HepG2 (cell line): ENCODE measurements at regions not wholly inside any gene's neighbourhood (a gene's known extent, or its start where the extent isn't known, plus 50 kb on each side); places are given as distances from the start of the nearest gene placed in this dataset.
A peak's percentile ranks its signal among the peaks of the same experiment; 100 is the strongest.

Source experiments
- ATAC-seq: fragments of 200-7000 bp; cut with Tn5 transposase; 3 replicates; pipeline ENCODE4 v1.9.1; 2020; ENCODE audit warnings: mild to moderate bottlenecking, moderate library complexity
- BruUV-seq: library from RNA; stranded (reverse); fragments of 400-500 nt; replicated peaks from 2 replicates; lab custom pipeline; 2021; lab: Mats Ljungman, UMichigan
- CTCF ChIA-PET: fragments of 300-600 bp; formaldehyde crosslinking; extraction: SDS; loops from one replicate; lab custom pipeline; 2021; ENCODE audit warnings: low total read pairs, inconsistent platforms, low intra/inter-chr PET ratio; lab: Yijun Ruan, JAX
- POLR2A ChIA-PET: fragments of 350-600 bp; sonication (Branson Sonifier 250); formaldehyde crosslinking; loops from one replicate; lab custom pipeline; 2020; ENCODE audit warnings: antibody characterized with exemption, inconsistent platforms; lab: Yijun Ruan, JAX
- DNase-seq: peaks from one replicate; pipeline ENCODE4 v3.0.0-alpha.2; 2015; ENCODE audit warnings: low spot score
- FAIRE-seq: peaks from 3 replicates; lab custom pipeline; 2011; peaks lifted over from hg19 to GRCh38; lab: Jason Lieb, UNC
- H2AFZ ChIP-seq: one replicate; pipeline ENCODE4 v1.6.1; 2011; ENCODE audit warnings: low read length, inconsistent platforms
- H3K27ac ChIP-seq: fragments of 300-600 bp; 3 replicates; pipeline ENCODE4 v1.8.0; 2011; ENCODE audit warnings: mixed run types, mild to moderate bottlenecking, mixed read lengths, low read length, inconsistent platforms; ENCODE audit not compliant: insufficient read depth; ENCODE audit errors: extremely low read length
- H3K27me3 ChIP-seq, 2 experiments: fragments of 200-600 bp in 1 of 2; 2 replicates in 1 of 2; 3 replicates in 1 of 2; pipeline versions ENCODE4 v1.6.0 to v1.8.0; 2011; ENCODE audit warnings: low read length in 2 of 2, mild to moderate bottlenecking in 2 of 2, moderate library complexity in 2 of 2, inconsistent platforms in 1 of 2; ENCODE audit not compliant: insufficient read depth in 2 of 2, control insufficient read depth in 1 of 2
- H3K36me3 ChIP-seq, 2 experiments: fragments of 200-600 bp in 1 of 2; replicated peaks in 1 of 2; 2 replicates in 1 of 2; 3 replicates in 1 of 2; pipeline versions ENCODE4 v1.5.1 to v1.8.0; 2011; ENCODE audit warnings: low read length in 2 of 2, inconsistent platforms in 1 of 2; ENCODE audit not compliant: insufficient read depth in 2 of 2, control insufficient read depth in 1 of 2
- H3K4me1 ChIP-seq: 2 replicates; pipeline ENCODE4 v1.5.1; 2012; ENCODE audit warnings: low read length, inconsistent platforms; ENCODE audit not compliant: insufficient read depth
- H3K4me2 ChIP-seq: 2 replicates; pipeline ENCODE4 v1.6.0; 2011; ENCODE audit warnings: low read depth, low read length, inconsistent platforms
- H3K4me3 ChIP-seq, 3 experiments: fragments of 200-600 bp in 1 of 3; sonication (generic), shearing (Covaris generic) in 1 of 3; replicated peaks in 1 of 3; 2 replicates each; pipeline ENCODE4 v1.5.1; 2011 to 2016; ENCODE audit warnings: low read length in 3 of 3, inconsistent platforms in 2 of 3, low read depth in 2 of 3, mild to moderate bottlenecking in 2 of 3, control low read depth in 1 of 3, mixed read lengths in 1 of 3; ENCODE audit not compliant: insufficient read depth in 1 of 3
- H3K79me2 ChIP-seq: one replicate; pipeline ENCODE4 v1.6.1; 2011; ENCODE audit warnings: low read length, inconsistent platforms; ENCODE audit not compliant: insufficient read depth
- H3K9ac ChIP-seq: 2 replicates; pipeline ENCODE4 v1.6.0; 2011; ENCODE audit warnings: mild to moderate bottlenecking, low read depth, low read length, inconsistent platforms; ENCODE audit not compliant: insufficient read depth
- H3K9me3 ChIP-seq: 2 replicates; pipeline ENCODE4 v1.5.1; 2012; ENCODE audit warnings: mild to moderate bottlenecking, low read length
- H4K20me1 ChIP-seq: 2 replicates; pipeline ENCODE4 v1.6.0; 2011; ENCODE audit warnings: inconsistent platforms, mild to moderate bottlenecking, low read length, moderate library complexity; ENCODE audit not compliant: insufficient read depth
- FOXP4 ChIP-seq: sonication (generic); formaldehyde crosslinking; IDR thresholded peaks from 2 replicates; pipeline ENCODE4 v1.4.0; 2020; ENCODE audit warnings: missing genetic modification reagents
- GATAD2A ChIP-seq: IDR thresholded peaks from 2 replicates; pipeline ENCODE4 v1.6.1; 2016
- HDAC1 ChIP-seq: sonication (generic); formaldehyde crosslinking; IDR thresholded peaks from 2 replicates; pipeline ENCODE4 v1.5.1; 2020; ENCODE audit warnings: mild to moderate bottlenecking, missing genetic modification reagents
- HOXA3 ChIP-seq: sonication (generic); formaldehyde crosslinking; IDR thresholded peaks from 2 replicates; pipeline ENCODE4 v1.5.0; 2020; ENCODE audit warnings: missing genetic modification reagents
- JUNB ChIP-seq: sonication (generic); formaldehyde crosslinking; IDR thresholded peaks from 2 replicates; pipeline ENCODE4 v1.8.0; 2022; ENCODE audit warnings: missing genetic modification reagents, mild to moderate bottlenecking, borderline replicate concordance
- KDM2A ChIP-seq: sonication (generic); formaldehyde crosslinking; IDR thresholded peaks from 2 replicates; pipeline ENCODE4 v1.4.0; 2020; ENCODE audit warnings: low read depth, missing genetic modification reagents, borderline replicate concordance
- KLF13 ChIP-seq: sonication (generic); formaldehyde crosslinking; IDR thresholded peaks from 2 replicates; pipeline ENCODE4 v1.4.0; 2020; ENCODE audit warnings: mild to moderate bottlenecking, missing genetic modification reagents
- MEIS2 ChIP-seq: sonication (generic); formaldehyde crosslinking; IDR thresholded peaks from 2 replicates; pipeline ENCODE4 v1.9.0; 2021; ENCODE audit warnings: mild to moderate bottlenecking, missing genetic modification reagents
- NFE2 ChIP-seq: sonication (generic); formaldehyde crosslinking; IDR thresholded peaks from 2 replicates; pipeline ENCODE4 v1.4.0; 2020; ENCODE audit warnings: missing genetic modification reagents
- THYN1 ChIP-seq: sonication (generic); formaldehyde crosslinking; IDR thresholded peaks from 2 replicates; pipeline ENCODE4 v1.8.1; 2023; ENCODE audit warnings: low read depth, mild to moderate bottlenecking, moderate library complexity, missing genetic modification reagents, borderline replicate concordance
- ZKSCAN8 ChIP-seq: IDR thresholded peaks from 2 replicates; pipeline ENCODE4 v1.6.1; 2016; ENCODE audit warnings: borderline replicate concordance, missing genetic modification reagents, missing compliant biosample characterization
- ZNF180 ChIP-seq: sonication (generic); formaldehyde crosslinking; IDR thresholded peaks from 2 replicates; pipeline ENCODE4 v1.4.0; 2020; ENCODE audit warnings: low read depth, missing genetic modification reagents, borderline replicate concordance
- ZNF230 ChIP-seq: sonication (generic); formaldehyde crosslinking; IDR thresholded peaks from 2 replicates; pipeline ENCODE4 v1.4.0; 2020; ENCODE audit warnings: mild to moderate bottlenecking, missing genetic modification reagents
- ZNF232 ChIP-seq: sonication (generic); formaldehyde crosslinking; IDR thresholded peaks from 2 replicates; pipeline ENCODE4 v1.4.0; 2020; ENCODE audit warnings: missing genetic modification reagents, borderline replicate concordance
- ZNF282 ChIP-seq: fragments of 450-650 bp; IDR thresholded peaks from 2 replicates; pipeline ENCODE4 v1.6.1; 2018; ENCODE audit not compliant: partially characterized antibody
- ZNF75D ChIP-seq: sonication (generic); formaldehyde crosslinking; IDR thresholded peaks from 2 replicates; pipeline ENCODE4 v1.8.1; 2023; ENCODE audit warnings: missing genetic modification reagents, mild to moderate bottlenecking, borderline replicate concordance
- ZNF841 ChIP-seq: sonication (generic); formaldehyde crosslinking; IDR thresholded peaks from 2 replicates; pipeline ENCODE4 v1.8.1; 2023; ENCODE audit warnings: missing genetic modification reagents, borderline replicate concordance
- WGBS: methylation state at CpG from one replicate; pipeline ENCODE4 v1.1.6; 2017; ENCODE audit warnings: low lambda C conversion rate; 5-methylcytosine and 5-hydroxymethylcytosine counted together
- in situ Hi-C: cut with HindIII; loops from 2 replicates; pipeline ENCODE4 v1.10.0; 2017; ENCODE audit warnings: low pct_unique_long_range_greater_than_20kb; ENCODE audit not compliant: extremely low pct_ligation_motif_present
- intact Hi-C: fragments of 100-400 bp; cut with micrococcal nuclease; formaldehyde crosslinking; loops from one replicate; pipeline ENCODE4 v1.10.0; 2022; ENCODE audit not compliant: unreplicated experiment
- TF ChIP-seq, protein P1 (sequence below): sonication (generic); formaldehyde crosslinking; IDR thresholded peaks from 2 replicates; pipeline ENCODE4 v1.8.1; 2023; ENCODE audit warnings: mild to moderate bottlenecking, moderate library complexity, missing genetic modification reagents
- TF ChIP-seq, protein P2 (sequence below): sonication (generic); formaldehyde crosslinking; IDR thresholded peaks from 2 replicates; pipeline ENCODE4 v1.4.0; 2020; ENCODE audit warnings: missing genetic modification reagents, borderline replicate concordance

DNA sequence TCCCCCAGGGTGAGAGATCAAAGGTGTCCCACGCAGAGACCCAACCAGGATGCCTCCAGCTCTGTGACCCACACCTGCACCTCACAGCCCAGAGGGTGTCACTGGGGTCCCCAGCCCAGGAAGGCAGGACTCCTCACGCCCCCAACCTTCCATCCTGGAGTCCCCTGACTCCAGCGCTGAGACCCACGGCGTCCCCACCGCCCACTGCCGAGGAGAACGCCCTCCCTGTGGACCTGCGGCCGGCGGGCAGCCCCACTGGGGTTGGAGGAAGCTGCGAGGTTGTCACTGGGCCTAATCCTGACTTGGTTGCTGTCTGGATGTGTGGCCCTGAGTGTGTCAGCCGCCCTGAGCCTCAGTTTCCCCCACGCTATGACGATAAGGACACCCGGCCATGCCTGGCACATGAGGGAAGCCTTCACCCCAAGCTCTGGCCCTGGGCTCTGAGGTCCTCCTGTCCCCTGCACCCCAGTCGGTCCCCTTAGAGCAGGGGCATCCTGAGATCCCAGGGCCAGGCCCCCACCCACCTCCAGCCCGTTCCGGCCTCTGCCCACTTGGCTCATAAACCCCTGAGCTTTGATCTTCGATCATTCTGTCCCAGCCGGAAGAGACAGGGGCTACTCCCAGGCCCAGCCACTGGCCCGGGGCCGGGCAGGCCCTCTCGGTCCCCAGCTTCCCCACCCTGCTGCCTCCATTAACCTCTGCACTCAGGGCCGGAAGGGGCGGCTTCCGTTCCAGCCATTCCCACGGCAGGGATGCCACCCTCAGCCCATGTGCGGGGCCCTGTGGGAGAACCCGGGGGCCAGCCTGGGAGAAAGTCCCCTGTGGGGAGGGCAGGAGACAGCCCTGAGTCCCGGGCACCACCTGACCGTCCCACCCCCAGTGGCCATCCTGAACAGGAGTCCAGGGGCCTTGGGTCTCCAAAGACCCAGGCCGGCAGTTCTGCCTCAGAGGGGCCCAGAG is 113.2 kb downstream of the MICALL2 start:
- Histone ChIP-seq H3K9ac (no peak overlapping the region), H3K4me1 (no peaks in the 10 kb centered on the region), H3K9me3 (no peaks in the 10 kb centered on the region), H3K4me2 (no peak overlapping the region), H3K27me3 (peaks cover 8 to 73% of the 10 kb centered on the region in 2 experiments), H3K27ac (no peak overlapping the region), H2AFZ (no peak overlapping the region), H3K4me3 (no peak overlapping the region), H3K36me3 (no peaks in the 10 kb centered on the region), H3K79me2 (no peaks in the 10 kb centered on the region), H4K20me1 (no peaks in the 10 kb centered on the region)
- BruUV-seq = no TSS peak
- 38% methylated on average over 15 of the region's 33 CpGs for WGBS
- intact Hi-C loops = no loop called here
- in situ Hi-C loops = no loop called here
- FAIRE-seq (no peak), ATAC-seq (peak; percentile 29), DNase-seq (no peak)
- CTCF ChIA-PET = no interaction called here
- TF ChIP-seq NFE2 (CRISPR knock-in tag) = no peak
- no peak for TF ChIP-seq KLF13
- no peak for TF ChIP-seq THYN1
- TF ChIP-seq, protein P1, sequence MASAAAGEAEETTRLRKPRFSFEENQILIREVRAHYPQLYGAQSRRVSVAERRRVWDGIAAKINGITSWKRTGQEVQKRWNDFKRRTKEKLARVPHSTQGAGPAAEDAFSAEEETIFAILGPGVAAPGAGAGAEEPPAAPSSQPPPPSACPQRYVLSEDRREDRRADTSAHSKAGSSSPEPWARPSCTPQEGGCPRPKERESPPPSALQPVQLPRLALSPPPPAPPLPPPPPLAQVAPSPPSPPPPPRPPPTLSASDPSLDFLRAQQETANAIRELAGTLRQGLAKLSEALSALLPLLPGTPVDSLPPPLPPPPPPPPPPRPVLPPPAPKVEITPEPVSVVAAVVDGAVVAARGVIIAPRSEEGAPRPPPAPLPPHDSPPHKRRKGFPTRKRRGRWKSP (CRISPR knock-in tag) = no peak
- TF ChIP-seq ZNF180 (CRISPR knock-in tag) = no peak
- TF ChIP-seq HDAC1 (CRISPR knock-in tag) = no peak
- TF ChIP-seq JUNB (CRISPR knock-in tag) = no peak
- no peak for TF ChIP-seq ZKSCAN8 (CRISPR knock-in tag)
- no peak for TF ChIP-seq HOXA3 (CRISPR knock-in tag)
- no peak for TF ChIP-seq ZNF75D (CRISPR knock-in tag)
- no peak for TF ChIP-seq KDM2A (CRISPR knock-in tag)
- TF ChIP-seq ZNF841 (CRISPR knock-in tag) = no peak
- TF ChIP-seq ZNF232 (CRISPR knock-in tag) = no peak
- no peak for TF ChIP-seq GATAD2A (CRISPR knock-in tag)
- TF ChIP-seq MEIS2 (CRISPR knock-in tag) = no peak
- TF ChIP-seq ZNF282 = no peak
- TF ChIP-seq, protein P2, sequence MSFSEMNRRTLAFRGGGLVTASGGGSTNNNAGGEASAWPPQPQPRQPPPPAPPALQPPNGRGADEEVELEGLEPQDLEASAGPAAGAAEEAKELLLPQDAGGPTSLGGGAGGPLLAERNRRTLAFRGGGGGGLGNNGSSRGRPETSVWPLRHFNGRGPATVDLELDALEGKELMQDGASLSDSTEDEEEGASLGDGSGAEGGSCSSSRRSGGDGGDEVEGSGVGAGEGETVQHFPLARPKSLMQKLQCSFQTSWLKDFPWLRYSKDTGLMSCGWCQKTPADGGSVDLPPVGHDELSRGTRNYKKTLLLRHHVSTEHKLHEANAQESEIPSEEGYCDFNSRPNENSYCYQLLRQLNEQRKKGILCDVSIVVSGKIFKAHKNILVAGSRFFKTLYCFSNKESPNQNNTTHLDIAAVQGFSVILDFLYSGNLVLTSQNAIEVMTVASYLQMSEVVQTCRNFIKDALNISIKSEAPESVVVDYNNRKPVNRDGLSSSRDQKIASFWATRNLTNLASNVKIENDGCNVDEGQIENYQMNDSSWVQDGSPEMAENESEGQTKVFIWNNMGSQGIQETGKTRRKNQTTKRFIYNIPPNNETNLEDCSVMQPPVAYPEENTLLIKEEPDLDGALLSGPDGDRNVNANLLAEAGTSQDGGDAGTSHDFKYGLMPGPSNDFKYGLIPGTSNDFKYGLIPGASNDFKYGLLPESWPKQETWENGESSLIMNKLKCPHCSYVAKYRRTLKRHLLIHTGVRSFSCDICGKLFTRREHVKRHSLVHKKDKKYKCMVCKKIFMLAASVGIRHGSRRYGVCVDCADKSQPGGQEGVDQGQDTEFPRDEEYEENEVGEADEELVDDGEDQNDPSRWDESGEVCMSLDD = no peak
- TF ChIP-seq FOXP4 (CRISPR knock-in tag) = no peak
- no peak for TF ChIP-seq ZNF230
- POLR2A ChIA-PET = no interaction called here
